Astrocyte (in vitro differentiated cells and primary cell): ENCODE measurements at regions not wholly inside any gene's neighbourhood (a gene's known extent, or its start where the extent isn't known, plus 50 kb on each side); places are given as distances from the start of the nearest gene placed in this dataset.

Source experiments
- DNase-seq: peaks from one replicate; pipeline ENCODE4 v3.0.0-alpha.2; 2010; ENCODE audit warnings: low read depth
- FAIRE-seq: peaks from 2 replicates; lab custom pipeline; 2011; peaks lifted over from hg19 to GRCh38; lab: Jason Lieb, UNC
- H2AFZ ChIP-seq: 2 replicates; pipeline ENCODE4 v1.6.0; 2012; ENCODE audit warnings: low read depth, low read length, inconsistent platforms
- H3K27ac ChIP-seq: 2 replicates; pipeline ENCODE4 v1.5.1; 2011; ENCODE audit warnings: low read depth, low read length, inconsistent platforms
- H3K27me3 ChIP-seq: 2 replicates; pipeline ENCODE4 v1.6.0; 2011; ENCODE audit warnings: low read length, inconsistent platforms; ENCODE audit not compliant: insufficient read depth
- H3K36me3 ChIP-seq: 2 replicates; pipeline ENCODE4 v1.5.1; 2011; ENCODE audit warnings: low read length, inconsistent platforms; ENCODE audit not compliant: insufficient read depth
- H3K4me1 ChIP-seq: 2 replicates; pipeline ENCODE4 v1.5.1; 2011; ENCODE audit warnings: low read length, inconsistent platforms; ENCODE audit not compliant: insufficient read depth
- H3K4me2 ChIP-seq: 2 replicates; pipeline ENCODE4 v1.6.0; 2012; ENCODE audit warnings: low read length, inconsistent platforms
- H3K4me3 ChIP-seq: 2 replicates; pipeline ENCODE4 v1.5.1; 2011; ENCODE audit warnings: low read depth, mild to moderate bottlenecking, low read length, inconsistent platforms; ENCODE audit not compliant: insufficient read depth
- H3K79me2 ChIP-seq: 2 replicates; pipeline ENCODE4 v1.6.0; 2012; ENCODE audit warnings: mild to moderate bottlenecking, low read length, inconsistent platforms; ENCODE audit not compliant: insufficient read depth
- H3K9ac ChIP-seq: 2 replicates; pipeline ENCODE4 v1.6.0; 2012; ENCODE audit warnings: mild to moderate bottlenecking, low read length, inconsistent platforms
- H3K9me3 ChIP-seq: 2 replicates; pipeline ENCODE4 v1.5.1; 2012; ENCODE audit warnings: low read depth, mild to moderate bottlenecking, low read length, inconsistent platforms; ENCODE audit not compliant: insufficient read depth
- H4K20me1 ChIP-seq: 2 replicates; pipeline ENCODE4 v1.6.0; 2012; ENCODE audit warnings: low read length, inconsistent platforms; ENCODE audit not compliant: insufficient read depth
- H3K27ac Mint-ChIP-seq: one replicate; pipeline ENCODE4 v1.8.0; 2021; ENCODE audit warnings: mild to moderate bottlenecking, mixed read lengths; ENCODE audit not compliant: unreplicated experiment
- H3K27me3 Mint-ChIP-seq: one replicate; pipeline ENCODE4 v1.8.0; 2021; ENCODE audit warnings: low read depth, mixed read lengths; ENCODE audit not compliant: unreplicated experiment
- H3K36me3 Mint-ChIP-seq: one replicate; pipeline ENCODE4 v1.8.0; 2021; ENCODE audit warnings: low read depth, mixed read lengths; ENCODE audit not compliant: unreplicated experiment
- H3K4me1 Mint-ChIP-seq: one replicate; pipeline ENCODE4 v1.8.0; 2021; ENCODE audit warnings: low read depth, mixed read lengths; ENCODE audit not compliant: unreplicated experiment
- H3K4me3 Mint-ChIP-seq: one replicate; pipeline ENCODE4 v1.8.0; 2021; ENCODE audit warnings: mild to moderate bottlenecking, moderate library complexity, mixed read lengths; ENCODE audit not compliant: unreplicated experiment
- H3K9me3 Mint-ChIP-seq: one replicate; pipeline ENCODE4 v1.8.0; 2021; ENCODE audit warnings: mild to moderate bottlenecking, mixed read lengths; ENCODE audit not compliant: unreplicated experiment
- EZH2 ChIP-seq: IDR thresholded peaks from 2 replicates; pipeline ENCODE4 v1.6.1; 2012; ENCODE audit warnings: mild to moderate bottlenecking, low read length, inconsistent platforms; ENCODE audit not compliant: insufficient read depth
- TF ChIP-seq, protein P1 (sequence below): IDR thresholded peaks from 2 replicates; pipeline ENCODE4 v1.5.1; 2011; ENCODE audit warnings: low read depth, mild to moderate bottlenecking, inconsistent platforms, low read length, moderate library complexity; ENCODE audit not compliant: insufficient read depth

DNA sequence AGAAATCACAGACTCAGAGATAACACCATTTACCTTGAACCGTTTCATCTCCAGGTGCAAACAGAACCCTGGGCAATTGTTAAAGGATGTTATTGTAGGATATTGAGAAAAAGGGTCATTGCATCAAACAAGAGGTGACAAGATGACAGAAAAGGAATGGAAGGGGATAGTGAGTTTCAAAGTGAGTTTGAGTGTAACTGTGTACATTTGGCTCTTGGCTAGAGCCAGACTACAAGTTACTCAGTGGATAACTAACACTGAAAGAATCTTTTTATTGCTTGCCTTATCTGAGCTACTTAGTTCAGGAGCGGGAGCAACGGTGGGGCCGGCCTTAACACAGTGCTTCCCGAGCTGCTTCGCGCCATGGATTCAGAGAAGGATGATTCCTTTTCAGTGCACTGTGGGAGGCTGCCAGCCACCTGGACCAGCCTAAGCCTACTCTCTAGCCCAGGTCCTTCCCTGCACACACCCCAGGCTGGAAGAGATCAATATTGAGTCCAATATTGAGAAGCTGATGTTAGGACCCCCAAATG, 193.4 kb downstream of the ATPSCKMT start:
- Histone ChIP-seq H4K20me1 (no peaks in the 10 kb centered on the region), H2AFZ (no peak overlapping the region), H3K27ac (no peak overlapping the region), H3K36me3 (no peaks in the 10 kb centered on the region), H3K4me1 (no peaks in the 10 kb centered on the region), H3K4me3 (no peak overlapping the region), H3K4me2 (no peak overlapping the region), H3K79me2 (no peaks in the 10 kb centered on the region), H3K9ac (no peak overlapping the region), H3K9me3 (peaks cover 8% of the 10 kb centered on the region), H3K27me3 (no peaks in the 10 kb centered on the region)
- H3K27me3 Mint-ChIP-seq: peaks cover 10% of the 10 kb centered on the region
- peaks cover 2% of the 10 kb centered on the region for H3K9me3 Mint-ChIP-seq
- no peak for DNase-seq
- no peak overlapping the region for H3K27ac Mint-ChIP-seq
- H3K4me3 Mint-ChIP-seq: no peak overlapping the region
- no peak for TF ChIP-seq EZH2
- TF ChIP-seq, protein P1, sequence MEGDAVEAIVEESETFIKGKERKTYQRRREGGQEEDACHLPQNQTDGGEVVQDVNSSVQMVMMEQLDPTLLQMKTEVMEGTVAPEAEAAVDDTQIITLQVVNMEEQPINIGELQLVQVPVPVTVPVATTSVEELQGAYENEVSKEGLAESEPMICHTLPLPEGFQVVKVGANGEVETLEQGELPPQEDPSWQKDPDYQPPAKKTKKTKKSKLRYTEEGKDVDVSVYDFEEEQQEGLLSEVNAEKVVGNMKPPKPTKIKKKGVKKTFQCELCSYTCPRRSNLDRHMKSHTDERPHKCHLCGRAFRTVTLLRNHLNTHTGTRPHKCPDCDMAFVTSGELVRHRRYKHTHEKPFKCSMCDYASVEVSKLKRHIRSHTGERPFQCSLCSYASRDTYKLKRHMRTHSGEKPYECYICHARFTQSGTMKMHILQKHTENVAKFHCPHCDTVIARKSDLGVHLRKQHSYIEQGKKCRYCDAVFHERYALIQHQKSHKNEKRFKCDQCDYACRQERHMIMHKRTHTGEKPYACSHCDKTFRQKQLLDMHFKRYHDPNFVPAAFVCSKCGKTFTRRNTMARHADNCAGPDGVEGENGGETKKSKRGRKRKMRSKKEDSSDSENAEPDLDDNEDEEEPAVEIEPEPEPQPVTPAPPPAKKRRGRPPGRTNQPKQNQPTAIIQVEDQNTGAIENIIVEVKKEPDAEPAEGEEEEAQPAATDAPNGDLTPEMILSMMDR: no peak
- no peaks in the 10 kb centered on the region for H3K4me1 Mint-ChIP-seq
- H3K36me3 Mint-ChIP-seq: no peaks in the 10 kb centered on the region
- no peak for FAIRE-seq

DNA sequence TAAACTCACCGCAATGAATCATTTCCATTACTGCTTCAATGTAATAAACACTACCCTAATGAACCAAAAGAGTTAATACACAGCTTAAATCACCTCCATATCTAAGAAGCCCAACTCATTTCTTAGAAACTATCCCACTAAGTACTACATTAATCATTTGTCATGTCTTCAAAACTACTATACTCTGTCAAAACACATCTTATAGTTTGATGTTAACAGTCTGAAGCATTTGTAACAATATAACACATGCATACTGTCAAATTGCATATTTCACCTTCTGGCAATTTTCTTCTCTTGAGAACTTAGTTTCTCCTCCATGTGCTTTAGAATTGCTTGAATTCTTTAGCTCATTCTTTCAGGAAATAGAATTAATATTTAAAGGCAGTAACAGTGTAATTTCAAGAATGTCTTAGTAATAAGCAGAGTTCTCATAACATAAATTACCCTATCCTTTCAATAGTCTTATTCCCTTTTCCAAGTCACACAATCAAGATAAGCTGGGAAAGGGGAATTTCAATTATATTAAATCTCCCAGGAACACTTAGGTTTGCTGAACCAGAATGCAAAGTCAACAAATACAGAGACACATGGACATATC, 199.7 kb downstream of the ATPSCKMT start:
- H2AFZ ChIP-seq: no peak overlapping the region
- H3K79me2 ChIP-seq: no peaks in the 10 kb centered on the region
- no peak overlapping the region for H3K9ac ChIP-seq
- no peaks in the 10 kb centered on the region for H3K4me1 ChIP-seq
- no peak overlapping the region for H3K27ac ChIP-seq
- no peaks in the 10 kb centered on the region for H3K36me3 ChIP-seq
- Mint-ChIP-seq H3K4me1 (no peaks in the 10 kb centered on the region), H3K9me3 (peaks cover 5% of the 10 kb centered on the region), H3K27ac (no peak overlapping the region), H3K4me3 (no peak overlapping the region), H3K27me3 (no peaks in the 10 kb centered on the region), H3K36me3 (no peaks in the 10 kb centered on the region)
- TF ChIP-seq, protein P1: no peak
- no peak for TF ChIP-seq EZH2
- H4K20me1 ChIP-seq: no peaks in the 10 kb centered on the region
- H3K27me3 ChIP-seq: no peaks in the 10 kb centered on the region
- no peak for DNase-seq
- H3K4me3 ChIP-seq: no peak overlapping the region
- peaks cover 10% of the 10 kb centered on the region for H3K9me3 ChIP-seq
- no peak overlapping the region for H3K4me2 ChIP-seq
- no peak for FAIRE-seq

DNA sequence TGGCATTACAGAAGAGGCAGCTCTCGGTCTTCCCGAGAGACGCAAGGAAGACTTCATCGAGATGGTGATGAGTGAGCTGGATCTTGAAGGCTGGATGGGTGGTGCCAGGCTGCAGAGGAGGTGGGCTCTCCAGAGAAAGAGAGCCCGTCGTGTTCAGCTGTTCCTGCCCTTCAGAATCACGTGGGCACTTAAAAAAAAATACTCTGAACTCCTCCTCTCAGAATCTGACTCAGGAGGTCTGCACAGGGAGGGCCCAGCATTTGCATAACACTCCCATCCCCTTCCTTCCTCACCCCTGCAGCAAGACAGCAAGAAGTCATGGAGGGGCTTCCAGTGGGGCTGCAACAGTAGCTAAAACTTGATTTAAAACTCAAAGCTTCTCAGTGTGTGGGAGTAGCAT, 203.0 kb downstream of the ATPSCKMT start:
- DNase-seq (no peak), FAIRE-seq (no peak)
- Histone ChIP-seq H3K27ac (no peak overlapping the region), H3K79me2 (no peaks in the 10 kb centered on the region), H3K4me3 (no peak overlapping the region), H3K4me1 (no peaks in the 10 kb centered on the region), H3K4me2 (no peak overlapping the region), H4K20me1 (no peaks in the 10 kb centered on the region), H3K36me3 (no peaks in the 10 kb centered on the region), H3K9me3 (peaks cover 6% of the 10 kb centered on the region), H2AFZ (no peak overlapping the region), H3K27me3 (no peaks in the 10 kb centered on the region), H3K9ac (no peak overlapping the region)
- H3K27ac Mint-ChIP-seq: no peak overlapping the region
- H3K27me3 Mint-ChIP-seq: no peaks in the 10 kb centered on the region
- TF ChIP-seq EZH2: no peak
- TF ChIP-seq, protein P1: no peak
- H3K9me3 Mint-ChIP-seq: peaks cover 5% of the 10 kb centered on the region
- H3K36me3 Mint-ChIP-seq: no peaks in the 10 kb centered on the region
- H3K4me1 Mint-ChIP-seq: no peaks in the 10 kb centered on the region
- H3K4me3 Mint-ChIP-seq: no peak overlapping the region
